ENCODE measurements at regions not wholly inside any gene's neighbourhood (a gene's known extent, or its start where the extent isn't known, plus 50 kb on each side); places are given as distances from the start of the nearest gene placed in this dataset.

GRCh38 chr9:30970812-30971211, 1413.6 kb upstream of the ACO1 start:
- no peak for DNase-seq
- H3K27me3 Mint-ChIP-seq (ENCODE audit: unreplicated experiment), result no peaks in the 10 kb centered on the region
- H3K4me1 Mint-ChIP-seq (ENCODE audit: low read depth, unreplicated experiment), result no peaks in the 10 kb centered on the region
- H3K27ac Mint-ChIP-seq (ENCODE audit: unreplicated experiment), result no peak overlapping the region
- H3K4me3 Mint-ChIP-seq (ENCODE audit: unreplicated experiment), result no peak overlapping the region
- no peaks in the 10 kb centered on the region for H3K36me3 Mint-ChIP-seq (ENCODE audit: unreplicated experiment)
- TF ChIP-seq, protein P1, sequence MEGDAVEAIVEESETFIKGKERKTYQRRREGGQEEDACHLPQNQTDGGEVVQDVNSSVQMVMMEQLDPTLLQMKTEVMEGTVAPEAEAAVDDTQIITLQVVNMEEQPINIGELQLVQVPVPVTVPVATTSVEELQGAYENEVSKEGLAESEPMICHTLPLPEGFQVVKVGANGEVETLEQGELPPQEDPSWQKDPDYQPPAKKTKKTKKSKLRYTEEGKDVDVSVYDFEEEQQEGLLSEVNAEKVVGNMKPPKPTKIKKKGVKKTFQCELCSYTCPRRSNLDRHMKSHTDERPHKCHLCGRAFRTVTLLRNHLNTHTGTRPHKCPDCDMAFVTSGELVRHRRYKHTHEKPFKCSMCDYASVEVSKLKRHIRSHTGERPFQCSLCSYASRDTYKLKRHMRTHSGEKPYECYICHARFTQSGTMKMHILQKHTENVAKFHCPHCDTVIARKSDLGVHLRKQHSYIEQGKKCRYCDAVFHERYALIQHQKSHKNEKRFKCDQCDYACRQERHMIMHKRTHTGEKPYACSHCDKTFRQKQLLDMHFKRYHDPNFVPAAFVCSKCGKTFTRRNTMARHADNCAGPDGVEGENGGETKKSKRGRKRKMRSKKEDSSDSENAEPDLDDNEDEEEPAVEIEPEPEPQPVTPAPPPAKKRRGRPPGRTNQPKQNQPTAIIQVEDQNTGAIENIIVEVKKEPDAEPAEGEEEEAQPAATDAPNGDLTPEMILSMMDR (IDR thresholded peaks at IDR 0.05; ENCODE audit: partially characterized antibody, unreplicated experiment), result no peak
- no peaks in the 10 kb centered on the region for H3K9me3 Mint-ChIP-seq (ENCODE audit: unreplicated experiment)

DNA sequence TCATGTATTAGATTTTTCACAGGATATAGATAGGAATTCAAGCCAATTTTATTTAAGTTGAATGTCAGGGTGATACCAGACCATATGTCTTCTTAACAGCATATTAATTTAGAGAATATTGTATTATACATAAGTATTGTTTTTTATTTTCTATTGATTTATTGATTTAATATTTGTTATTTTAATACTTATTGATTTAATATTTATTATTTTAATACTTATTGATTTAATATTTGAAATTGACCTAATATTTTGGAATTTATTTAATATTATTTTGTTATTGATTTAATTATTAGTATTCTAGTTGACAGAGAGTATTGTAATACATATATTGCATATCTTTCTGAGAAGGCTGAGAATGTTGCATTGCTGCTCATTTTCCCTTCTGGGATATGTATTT, 1411.8 kb upstream of the ACO1 start:
- Mint-ChIP-seq H3K27ac (ENCODE audit: unreplicated experiment) (no peak overlapping the region), H3K27me3 (ENCODE audit: unreplicated experiment) (no peaks in the 10 kb centered on the region), H3K9me3 (ENCODE audit: unreplicated experiment) (no peaks in the 10 kb centered on the region), H3K36me3 (ENCODE audit: unreplicated experiment) (no peaks in the 10 kb centered on the region), H3K4me1 (ENCODE audit: low read depth, unreplicated experiment) (no peaks in the 10 kb centered on the region), H3K4me3 (ENCODE audit: unreplicated experiment) (no peak overlapping the region)
- no peak for DNase-seq
- TF ChIP-seq, protein P1 (IDR thresholded peaks at IDR 0.05; ENCODE audit: partially characterized antibody, unreplicated experiment), result no peak

- Mint-ChIP-seq H3K9me3 (ENCODE audit: unreplicated experiment) (peaks cover 2% of the 10 kb centered on the region), H3K27me3 (ENCODE audit: unreplicated experiment) (no peaks in the 10 kb centered on the region), H3K27ac (ENCODE audit: unreplicated experiment) (no peak overlapping the region), H3K4me3 (ENCODE audit: unreplicated experiment) (no peak overlapping the region), H3K36me3 (ENCODE audit: unreplicated experiment) (no peaks in the 10 kb centered on the region), H3K4me1 (ENCODE audit: low read depth, unreplicated experiment) (no peaks in the 10 kb centered on the region)
- TF ChIP-seq, protein P1 (IDR thresholded peaks at IDR 0.05; ENCODE audit: partially characterized antibody, unreplicated experiment), result no peak
- DNase-seq, result no peak
Measured at GRCh38 chr9:30977965-30978364, 1406.5 kb upstream of the ACO1 start.

- Mint-ChIP-seq H3K27ac (ENCODE audit: unreplicated experiment) (no peak overlapping the region), H3K9me3 (ENCODE audit: unreplicated experiment) (peaks cover 2% of the 10 kb centered on the region), H3K4me3 (ENCODE audit: unreplicated experiment) (no peak overlapping the region), H3K27me3 (ENCODE audit: unreplicated experiment) (no peaks in the 10 kb centered on the region), H3K36me3 (ENCODE audit: unreplicated experiment) (no peaks in the 10 kb centered on the region), H3K4me1 (ENCODE audit: low read depth, unreplicated experiment) (no peaks in the 10 kb centered on the region)
- TF ChIP-seq, protein P1 (IDR thresholded peaks at IDR 0.05; ENCODE audit: partially characterized antibody, unreplicated experiment), result no peak
- no peak for DNase-seq
Measured at GRCh38 chr9:30982301-30982700, 1402.1 kb upstream of the ACO1 start.

DNA sequence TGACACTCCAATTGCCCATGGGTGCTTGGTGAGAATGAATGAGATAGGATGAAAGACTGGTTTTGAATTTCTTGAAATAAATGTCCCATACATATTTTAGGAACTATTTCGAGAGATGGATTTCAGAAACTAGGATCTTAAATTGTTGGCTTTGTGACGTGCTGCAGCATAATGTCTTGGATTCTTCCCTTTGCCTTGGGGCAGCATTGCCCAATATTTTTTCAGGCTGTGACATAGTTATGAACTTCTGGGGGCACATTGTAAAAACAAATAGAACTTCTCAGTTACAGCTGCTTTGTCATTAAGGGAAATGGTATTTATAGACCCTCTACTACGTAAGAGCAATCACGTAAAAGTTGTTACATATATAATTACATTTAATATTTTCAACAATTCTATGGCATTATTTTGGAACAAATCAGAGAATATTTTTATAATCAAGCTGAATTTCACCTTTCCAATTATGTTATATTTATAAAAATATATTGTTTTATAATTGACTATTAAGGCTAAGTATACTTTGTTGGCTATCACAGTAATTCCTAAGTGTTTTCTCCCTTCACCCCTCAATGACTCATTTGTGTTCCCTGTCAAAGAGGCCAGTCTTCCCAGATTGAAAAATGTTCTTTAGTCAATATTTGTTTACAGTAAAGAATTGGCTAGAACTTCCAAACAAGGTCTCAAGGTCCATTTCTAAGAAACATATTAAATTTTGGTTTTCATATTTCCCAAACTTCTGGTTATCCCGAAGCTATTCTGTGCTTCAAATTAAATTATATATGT, 1388.3 kb upstream of the ACO1 start:
- no peak overlapping the region for H3K27ac Mint-ChIP-seq (ENCODE audit: unreplicated experiment)
- TF ChIP-seq, protein P1 (IDR thresholded peaks at IDR 0.05; ENCODE audit: partially characterized antibody, unreplicated experiment), result no peak
- H3K4me3 Mint-ChIP-seq (ENCODE audit: unreplicated experiment), result no peak overlapping the region
- H3K27me3 Mint-ChIP-seq (ENCODE audit: unreplicated experiment), result no peaks in the 10 kb centered on the region
- DNase-seq, result no peak
- no peaks in the 10 kb centered on the region for H3K4me1 Mint-ChIP-seq (ENCODE audit: low read depth, unreplicated experiment)
- peaks cover 1% of the 10 kb centered on the region for H3K9me3 Mint-ChIP-seq (ENCODE audit: unreplicated experiment)
- no peaks in the 10 kb centered on the region for H3K36me3 Mint-ChIP-seq (ENCODE audit: unreplicated experiment)
